RWPE1 (cell line): ENCODE measurements at regions not wholly inside any gene's neighbourhood (a gene's known extent, or its start where the extent isn't known, plus 50 kb on each side); places are given as distances from the start of the nearest gene placed in this dataset.
"Not testable (repeated sequence)": the region's sequence is repeated elsewhere in the genome, so short reads cannot be mapped to it uniquely, and the experiment has no call there.

Source experiments
- CTCF ChIA-PET: fragments of 350-600 bp; sonication (Branson Sonifier 250); formaldehyde crosslinking; extraction: SDS; loops from one replicate; lab custom pipeline; 2021; lab: Yijun Ruan, JAX
- POLR2A ChIA-PET: fragments of 400-600 bp; formaldehyde crosslinking; extraction: SDS; loops from one replicate; lab custom pipeline; 2020; ENCODE audit warnings: antibody characterized with exemption; ENCODE audit not compliant: low non-redundant PET; lab: Yijun Ruan, JAX
- DNase-seq: peaks from one replicate; pipeline ENCODE4 v3.0.0; 2012; ENCODE audit warnings: low spot score
- H3K27ac ChIP-seq: fragments of 450-650 bp; 2 replicates; pipeline ENCODE4 v1.5.1; 2017
- CTCF ChIP-seq: fragments of 450-650 bp; conservative IDR thresholded peaks from 2 replicates; pipeline ENCODE4 v1.5.1; 2017; ENCODE audit warnings: low read depth, mild to moderate bottlenecking

DNA sequence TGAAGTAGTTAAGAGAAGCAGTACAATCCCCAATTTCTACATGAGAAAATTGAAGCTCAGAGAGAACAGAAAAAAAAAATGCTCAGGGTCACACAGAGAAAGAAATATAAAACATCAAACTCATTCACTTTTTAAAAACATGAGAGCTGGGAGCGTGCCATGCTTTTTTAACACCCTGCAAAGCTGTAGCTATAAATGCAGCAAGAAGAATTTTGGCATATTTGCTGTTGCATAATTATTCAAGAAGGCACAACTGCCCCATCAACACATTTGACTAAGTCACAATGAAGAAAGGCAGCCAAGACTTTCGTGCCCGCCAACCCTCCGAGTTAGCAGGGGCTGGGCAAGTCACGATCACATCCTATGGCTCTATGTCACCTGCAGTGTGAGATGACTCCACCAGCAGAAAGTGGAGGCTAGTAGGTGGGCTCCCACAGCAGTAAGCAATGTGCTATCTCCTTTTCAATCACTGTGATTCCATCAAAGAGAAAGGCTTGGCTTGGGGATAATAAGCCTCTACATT lies 214.8 kb downstream of the DHX15 start:
- no peak overlapping the region for H3K27ac ChIP-seq
- DNase-seq: no peak
- POLR2A ChIA-PET: no interaction called here
- no peak for TF ChIP-seq CTCF
- CTCF ChIA-PET: interaction anchor here (0.6 to 1.0 kb wide), 3 partner anchors 33 to 158 kb away, joined by 3 read pairs; no protein-coding TSS in a partner anchor

GRCh38 chr4:24368801-24369200 lies 215.6 kb downstream of the DHX15 start:
- ChIA-PET POLR2A (no interaction called here), CTCF (interaction anchor here (0.6 kb wide), 1 partner anchor 158 kb away, joined by 3 read pairs; no protein-coding TSS in a partner anchor)
- TF ChIP-seq CTCF: no peak

GRCh38 chr4:24364852-24365251 lies 219.5 kb downstream of the DHX15 start:
- no peak for TF ChIP-seq CTCF
- H3K27ac ChIP-seq: no peak overlapping the region
- no peak for DNase-seq
- POLR2A ChIA-PET: no interaction called here
- CTCF ChIA-PET: no interaction called here

More at GRCh38 chr4:24368801-24369200, 215.6 kb downstream of the DHX15 start:
- H3K27ac ChIP-seq: no peak overlapping the region
- DNase-seq: no peak

- no peak for DNase-seq
- ChIA-PET POLR2A (no interaction called here), CTCF (no interaction called here)
- no peak for TF ChIP-seq CTCF
- H3K27ac ChIP-seq: no peak overlapping the region
These were observed 220.1 kb downstream of the DHX15 start for GRCh38 chr4:24364249-24364648.

- TF ChIP-seq CTCF: no peak
- CTCF ChIA-PET: no interaction called here
- no peak for DNase-seq
- no peak overlapping the region for H3K27ac ChIP-seq
- POLR2A ChIA-PET: no interaction called here
These were observed 220.6 kb downstream of the DHX15 start for GRCh38 chr4:24363751-24364150.

DNA sequence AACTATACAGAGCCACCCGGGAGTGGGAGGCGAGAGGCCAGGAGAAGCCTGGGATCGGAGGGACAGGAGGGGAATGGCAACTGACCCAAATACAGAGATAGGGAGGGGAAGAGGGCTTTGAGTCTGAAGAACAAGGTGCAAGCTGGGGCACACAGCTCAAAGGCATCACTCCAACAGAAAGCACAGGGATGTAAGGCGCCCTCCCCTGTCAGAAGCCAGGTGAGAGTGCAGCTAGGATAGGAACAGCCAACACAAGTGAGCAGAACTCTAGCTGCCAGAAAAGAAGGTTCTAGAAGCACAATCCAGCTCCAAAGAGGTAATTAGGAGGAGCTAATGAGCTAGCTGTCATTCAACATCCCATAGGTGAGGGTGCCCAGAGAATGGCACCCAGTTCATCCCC lies 232.2 kb downstream of the DHX15 start:
- CTCF ChIA-PET: no interaction called here
- no peak for DNase-seq
- H3K27ac ChIP-seq: no peak overlapping the region
- POLR2A ChIA-PET: interaction anchor here (0.6 kb wide), 1 partner anchor 15 kb away, joined by 3 read pairs; no protein-coding TSS in a partner anchor
- TF ChIP-seq CTCF: no peak

- H3K27ac ChIP-seq: peak overlapping the region; percentile 33
- DNase-seq, POLR2A ChIA-PET: not testable (repeated sequence)
- CTCF ChIA-PET: interaction anchor here (1.2 kb wide), 1 partner anchor 27 kb away, joined by 3 read pairs; no protein-coding TSS in a partner anchor
These were observed 235.0 kb downstream of the DHX15 start for GRCh38 chr4:24349168-24349996.
